Activated T-cell treated with anti-CD3 and anti-CD28 coated beads, Interleukin-2, amount 50 U/mL, for 4 hours (primary cell): ENCODE measurements at regions not wholly inside any gene's neighbourhood (a gene's known extent, or its start where the extent isn't known, plus 50 kb on each side); places are given as distances from the start of the nearest gene placed in this dataset.
"Not testable (repeated sequence)": the region's sequence is repeated elsewhere in the genome, so short reads cannot be mapped to it uniquely, and the experiment has no call there.

Experiments
- ATAC-seq, 2 donors: fragments of 200-7000 bp; cut with Tn5 transposase; one replicate each; pipeline ENCODE4 v1.10.0; 2021
- DNase-seq: peaks from one replicate; pipeline ENCODE4 v3.0.0-alpha.2; 2020
- H3K27me3 Mint-ChIP-seq: one replicate; pipeline ENCODE4 v1.8.0; 2021; ENCODE audit warnings: low read depth, mixed read lengths
- H3K36me3 Mint-ChIP-seq: one replicate; pipeline ENCODE4 v1.8.0; 2022; ENCODE audit warnings: mixed read lengths; ENCODE audit not compliant: insufficient read depth
- H3K4me1 Mint-ChIP-seq: one replicate; pipeline ENCODE4 v1.8.0; 2021; ENCODE audit warnings: low read depth, mixed read lengths
- H3K4me3 Mint-ChIP-seq: one replicate; pipeline ENCODE4 v1.8.0; 2021; ENCODE audit warnings: mild to moderate bottlenecking, moderate library complexity, mixed read lengths
- H3K9me3 Mint-ChIP-seq: one replicate; pipeline ENCODE4 v1.8.0; 2021; ENCODE audit warnings: mixed read lengths

DNA sequence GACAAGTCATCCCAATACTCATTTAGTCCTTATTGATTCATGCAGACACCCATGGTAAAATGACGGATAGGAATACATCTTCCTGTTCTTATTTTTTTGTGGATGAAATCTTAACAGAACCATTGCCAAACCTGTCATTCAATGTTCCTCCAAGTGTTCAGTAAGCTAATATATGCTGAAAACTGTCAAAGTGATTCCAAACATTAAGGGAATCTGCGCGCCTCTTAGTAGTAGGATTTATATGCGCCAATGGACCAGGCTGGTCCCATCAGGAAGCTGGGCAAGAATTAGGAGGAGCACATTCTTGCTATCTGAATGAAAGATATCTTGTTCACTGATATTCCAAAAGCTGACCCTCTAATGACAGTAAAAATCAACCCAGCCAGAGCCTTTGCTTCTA, 168.9 kb upstream of the STMND1 start:
- peaks cover 10% of the 10 kb centered on the region for H3K27me3 Mint-ChIP-seq
- DNase-seq (no peak), ATAC-seq (no peak)
- H3K4me1 Mint-ChIP-seq: peaks cover 2% of the 10 kb centered on the region
- no peaks in the 10 kb centered on the region for H3K36me3 Mint-ChIP-seq
- peaks cover 3% of the 10 kb centered on the region for H3K9me3 Mint-ChIP-seq
- H3K4me3 Mint-ChIP-seq: no peak overlapping the region

DNA sequence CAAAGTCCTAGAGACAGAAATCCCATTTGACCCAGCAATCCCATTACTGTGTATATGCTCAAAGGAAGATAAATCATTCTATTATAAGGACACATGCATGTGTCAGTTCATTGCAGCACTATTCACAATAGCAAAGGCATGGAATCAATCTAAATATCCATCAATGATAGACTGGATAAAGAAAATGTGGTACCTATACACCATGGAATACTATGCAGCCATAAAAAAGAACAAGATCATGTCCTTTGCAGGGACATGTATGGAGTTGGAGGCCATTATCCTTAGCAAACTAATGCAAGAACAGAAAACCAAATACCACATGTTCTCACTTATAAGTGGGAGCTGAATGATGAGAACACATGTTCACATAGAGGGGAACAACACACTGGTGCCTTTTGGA, 169.8 kb upstream of the ATXN1 start:
- H3K4me3 Mint-ChIP-seq, ATAC-seq: not testable (repeated sequence)

DNA sequence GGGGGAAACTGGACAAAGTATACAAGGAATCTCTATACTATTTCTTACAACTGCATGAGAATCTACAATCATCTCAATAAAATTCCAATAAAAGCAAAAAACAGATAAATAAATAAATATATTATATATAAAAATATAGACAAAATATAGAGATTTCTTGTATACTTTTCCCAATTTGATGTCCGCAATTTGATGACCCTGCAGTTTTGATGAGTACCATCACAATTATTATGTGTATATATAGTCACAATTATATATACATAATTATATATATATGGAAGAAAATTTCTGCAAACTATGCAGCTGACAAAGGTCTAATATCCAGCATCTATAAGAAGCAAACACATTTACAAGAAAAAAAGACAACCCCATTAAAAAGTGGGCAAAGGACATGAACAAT, 169.2 kb upstream of the ATXN1 start:
- peaks cover 2% of the 10 kb centered on the region for H3K4me1 Mint-ChIP-seq
- peaks cover 6% of the 10 kb centered on the region for H3K27me3 Mint-ChIP-seq
- H3K4me3 Mint-ChIP-seq: no peak overlapping the region
- H3K36me3 Mint-ChIP-seq: no peaks in the 10 kb centered on the region
- no peak for DNase-seq
- H3K9me3 Mint-ChIP-seq: peaks cover 3% of the 10 kb centered on the region
- no peak for ATAC-seq

More for the DNA sequence above, 169.8 kb upstream of the ATXN1 start:
- H3K27me3 Mint-ChIP-seq, DNase-seq, H3K9me3 Mint-ChIP-seq, H3K36me3 Mint-ChIP-seq, H3K4me1 Mint-ChIP-seq: not testable (repeated sequence)

DNA sequence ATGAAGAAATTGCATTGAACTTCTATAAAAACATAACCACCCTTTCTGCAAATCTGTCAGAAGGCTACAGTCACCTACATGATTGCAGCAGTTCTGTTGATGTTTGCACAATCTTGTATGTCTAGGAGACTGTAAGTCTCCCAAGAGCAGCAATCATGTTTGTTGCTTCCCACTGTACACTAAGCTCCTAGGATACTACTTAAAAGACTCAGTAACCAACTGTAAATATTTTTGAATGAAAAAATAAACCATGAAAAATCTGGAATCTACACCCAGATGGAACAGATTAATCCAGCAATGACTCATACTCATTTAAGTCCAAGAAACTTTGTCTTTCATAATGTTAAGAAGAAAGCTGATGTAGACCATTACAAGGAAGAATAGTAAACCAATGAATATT, 168.5 kb upstream of the ATXN1 start:
- DNase-seq: no peak
- Mint-ChIP-seq H3K4me3 (no peak overlapping the region), H3K4me1 (peaks cover 2% of the 10 kb centered on the region), H3K36me3 (no peaks in the 10 kb centered on the region), H3K9me3 (peaks cover 3% of the 10 kb centered on the region), H3K27me3 (peaks cover 6% of the 10 kb centered on the region)
- no peak for ATAC-seq

DNA sequence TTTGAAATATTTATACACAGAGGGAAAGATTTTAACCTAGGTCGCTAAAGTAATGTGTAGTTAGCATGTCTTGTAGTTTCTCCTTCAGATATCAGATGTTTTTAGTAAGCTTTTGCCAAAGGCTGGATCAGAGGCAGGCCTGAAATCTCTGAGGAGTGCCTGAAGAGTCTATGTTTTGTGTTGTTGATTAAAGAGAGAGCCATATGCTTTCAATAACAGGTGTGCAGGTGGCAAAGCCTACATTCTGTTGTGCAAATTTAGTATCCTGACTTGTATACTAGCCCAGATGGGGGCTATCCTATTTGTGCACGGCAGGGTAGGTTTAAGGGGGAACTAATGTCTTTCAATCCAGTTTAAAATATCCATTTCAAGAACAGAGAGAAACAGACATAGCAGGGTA, 167.1 kb upstream of the ATXN1 start:
- no peak for ATAC-seq
- DNase-seq: no peak
- Mint-ChIP-seq H3K9me3 (peaks cover 3% of the 10 kb centered on the region), H3K4me1 (peaks cover under 1% of the 10 kb centered on the region), H3K4me3 (no peak overlapping the region), H3K36me3 (no peaks in the 10 kb centered on the region), H3K27me3 (peaks cover 4% of the 10 kb centered on the region)

DNA sequence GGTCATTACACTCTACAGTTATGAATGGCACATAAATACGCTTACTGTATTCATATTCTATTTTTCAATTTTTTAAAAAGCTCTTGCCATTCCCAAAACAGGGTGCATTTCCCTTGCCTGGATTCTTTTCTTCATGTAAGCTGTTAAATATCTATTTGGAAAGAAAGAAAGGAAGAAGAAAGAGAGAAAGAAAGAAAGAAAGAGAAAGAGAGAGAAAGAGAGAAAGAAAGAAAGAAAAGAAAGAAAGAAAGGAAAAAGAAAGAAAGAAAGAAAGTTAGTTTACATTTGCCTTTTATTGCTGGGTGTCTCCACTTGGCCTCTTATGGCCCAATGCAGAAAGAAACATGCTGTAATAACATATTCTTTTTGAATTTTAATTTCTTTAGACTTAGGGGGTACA, 165.9 kb upstream of the ATXN1 start:
- no peaks in the 10 kb centered on the region for H3K4me1 Mint-ChIP-seq
- DNase-seq: no peak
- ATAC-seq: no peak

DNA sequence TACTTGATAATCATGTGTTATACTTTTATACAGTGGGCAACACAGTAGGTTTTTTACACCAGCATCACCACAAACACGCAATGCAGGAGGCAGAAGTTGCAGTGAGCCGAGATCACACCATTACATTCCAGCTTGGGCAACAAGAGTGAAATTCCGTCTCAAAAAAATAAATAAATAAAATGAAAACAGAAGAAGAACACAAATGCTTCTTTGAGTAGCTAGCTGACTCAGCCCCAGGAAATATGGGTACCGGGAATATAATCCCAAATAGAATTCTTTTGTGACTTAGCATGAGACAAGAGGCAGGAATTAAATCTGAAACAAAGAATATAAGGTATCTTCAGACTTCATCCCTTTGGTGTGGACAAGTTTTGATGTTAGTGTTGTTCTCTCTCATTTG, 164.2 kb upstream of the ATXN1 start:
- Mint-ChIP-seq H3K4me1 (no peaks in the 10 kb centered on the region), H3K27me3 (peaks cover 4% of the 10 kb centered on the region), H3K36me3 (no peaks in the 10 kb centered on the region), H3K4me3 (no peak overlapping the region), H3K9me3 (no peaks in the 10 kb centered on the region)
- DNase-seq (no peak), ATAC-seq (no peak)

More for the DNA sequence above, 165.9 kb upstream of the ATXN1 start:
- H3K4me3 Mint-ChIP-seq: no peak overlapping the region
- H3K9me3 Mint-ChIP-seq: peaks cover 3% of the 10 kb centered on the region
- H3K36me3 Mint-ChIP-seq: no peaks in the 10 kb centered on the region
- H3K27me3 Mint-ChIP-seq: peaks cover 4% of the 10 kb centered on the region

DNA sequence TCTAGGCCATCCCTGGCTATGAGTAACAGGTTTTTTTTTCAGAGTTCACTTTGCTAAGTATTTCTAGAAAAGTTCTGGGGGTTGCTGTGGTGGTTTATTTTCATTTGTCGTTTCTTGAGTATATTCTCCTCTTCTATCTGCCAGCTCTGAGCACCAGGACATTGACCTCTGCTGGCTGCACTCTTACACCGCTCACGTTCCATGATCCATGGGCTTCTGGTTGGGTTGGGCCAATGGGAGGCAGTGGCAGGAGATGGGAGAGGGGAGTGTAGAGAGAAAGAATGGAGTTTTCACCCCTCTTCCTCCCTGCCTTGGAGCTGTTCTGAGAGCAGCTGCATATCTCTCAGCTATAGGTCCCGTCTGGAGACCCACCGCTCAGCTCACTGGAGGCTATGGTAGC, 161.0 kb upstream of the ATXN1 start:
- DNase-seq (no peak), ATAC-seq (no peak)
- no peak overlapping the region for H3K4me3 Mint-ChIP-seq
- H3K36me3 Mint-ChIP-seq: no peaks in the 10 kb centered on the region
- no peaks in the 10 kb centered on the region for H3K9me3 Mint-ChIP-seq
- no peaks in the 10 kb centered on the region for H3K27me3 Mint-ChIP-seq
- H3K4me1 Mint-ChIP-seq: no peaks in the 10 kb centered on the region

DNA sequence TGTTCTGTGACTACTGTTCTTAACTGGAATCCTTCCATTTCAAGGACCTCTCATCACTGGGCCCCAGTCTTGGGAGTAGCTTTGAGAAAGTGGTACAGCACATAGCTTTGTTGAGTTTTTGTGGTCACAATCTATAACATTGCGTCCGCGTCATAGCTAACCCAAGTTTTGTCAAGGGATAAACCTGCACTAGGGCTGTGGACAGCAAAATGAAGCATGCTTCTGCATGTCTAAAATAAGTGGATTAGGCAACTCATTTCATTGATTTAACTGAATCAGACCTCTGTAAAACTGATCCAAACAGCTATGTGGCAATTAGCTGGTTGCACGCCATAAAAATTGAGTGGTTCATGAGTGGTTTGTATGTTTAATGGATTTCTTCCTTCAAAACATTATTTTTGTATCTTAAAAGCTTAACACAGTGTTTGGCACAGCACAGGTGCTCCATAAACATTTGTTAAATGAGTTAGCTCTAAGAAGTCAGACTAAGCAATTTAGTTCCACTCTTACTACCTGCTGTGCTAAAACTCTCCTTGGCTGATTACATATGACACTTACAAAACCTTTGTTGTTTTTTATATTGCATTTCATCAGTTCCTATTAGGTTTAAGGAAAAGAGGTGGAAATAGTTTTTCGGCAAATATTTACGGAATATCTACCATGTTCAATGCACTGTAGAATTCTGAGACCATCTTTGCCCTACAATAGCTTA, 160.3 kb upstream of the ATXN1 start:
- no peak overlapping the region for H3K4me3 Mint-ChIP-seq
- H3K36me3 Mint-ChIP-seq: no peaks in the 10 kb centered on the region
- no peak for DNase-seq
- H3K4me1 Mint-ChIP-seq: no peaks in the 10 kb centered on the region
- H3K9me3 Mint-ChIP-seq: no peaks in the 10 kb centered on the region
- ATAC-seq: no peak
- no peaks in the 10 kb centered on the region for H3K27me3 Mint-ChIP-seq

DNA sequence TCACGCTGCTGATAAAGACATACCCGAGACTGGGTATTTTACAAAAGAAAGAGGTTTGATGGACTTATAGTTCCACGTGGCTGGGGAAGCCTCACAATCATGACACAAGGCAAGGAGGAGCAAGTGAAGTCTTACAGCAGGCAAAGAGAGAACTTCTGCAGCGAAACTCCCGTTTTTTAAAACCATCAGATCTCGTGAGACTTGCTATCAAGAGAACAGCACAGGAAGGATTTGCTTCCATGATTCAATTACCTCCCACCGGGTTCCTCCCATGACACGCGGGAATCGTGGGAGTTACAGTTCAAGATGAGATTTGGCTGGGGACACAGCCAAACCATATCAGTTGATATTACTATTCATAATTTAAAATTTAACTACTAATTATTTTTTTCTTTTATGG, 157.3 kb upstream of the ATXN1 start:
- no peak for DNase-seq
- H3K4me1 Mint-ChIP-seq: no peaks in the 10 kb centered on the region
- H3K9me3 Mint-ChIP-seq: peaks cover 6% of the 10 kb centered on the region
- H3K27me3 Mint-ChIP-seq: peaks cover 2% of the 10 kb centered on the region
- no peak for ATAC-seq
- H3K4me3 Mint-ChIP-seq: no peak overlapping the region
- H3K36me3 Mint-ChIP-seq: no peaks in the 10 kb centered on the region

DNA sequence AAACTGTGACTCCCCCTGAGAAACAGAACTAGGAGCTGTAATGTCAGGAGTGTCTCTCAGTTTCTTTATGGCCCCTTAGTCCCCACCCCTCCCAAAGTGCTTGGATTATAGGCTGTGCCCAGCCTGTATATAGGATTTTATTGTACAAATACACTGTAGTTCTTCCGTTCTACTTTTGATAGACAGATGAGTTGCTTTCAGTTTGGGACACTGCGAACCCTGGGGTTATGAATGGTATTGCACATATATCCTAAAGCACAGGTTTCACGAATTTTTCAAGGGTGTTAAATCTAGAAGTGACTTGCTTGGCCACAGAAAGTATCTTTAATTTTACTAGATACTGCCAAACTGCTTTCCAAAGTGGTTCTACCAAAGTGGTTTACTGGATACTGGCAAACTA, 152.9 kb upstream of the ATXN1 start:
- H3K36me3 Mint-ChIP-seq: no peaks in the 10 kb centered on the region
- no peaks in the 10 kb centered on the region for H3K4me1 Mint-ChIP-seq
- peaks cover 2% of the 10 kb centered on the region for H3K27me3 Mint-ChIP-seq
- no peak overlapping the region for H3K4me3 Mint-ChIP-seq
- DNase-seq: no peak
- ATAC-seq: no peak
- H3K9me3 Mint-ChIP-seq: peaks cover 18% of the 10 kb centered on the region

DNA sequence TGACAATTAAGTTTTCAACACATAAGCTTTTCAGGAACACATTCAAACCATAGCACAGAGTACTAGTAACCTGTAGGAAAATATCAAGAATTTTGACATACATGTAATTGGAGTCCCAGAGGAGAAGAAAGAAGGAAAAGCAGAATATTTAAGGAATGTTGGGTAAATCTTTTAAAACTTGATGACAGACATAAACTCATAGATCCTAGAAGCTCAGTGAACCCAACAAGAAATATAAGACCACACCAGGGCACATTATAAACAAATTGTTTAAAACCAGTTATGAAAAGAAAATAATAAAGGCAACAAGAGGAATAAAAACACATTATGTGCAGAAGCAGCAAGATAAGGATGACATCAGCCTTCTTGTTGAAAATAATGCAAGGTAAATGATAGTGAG, 151.5 kb upstream of the ATXN1 start:
- Mint-ChIP-seq H3K4me1 (no peaks in the 10 kb centered on the region), H3K4me3 (no peak overlapping the region), H3K36me3 (no peaks in the 10 kb centered on the region), H3K9me3 (peaks cover 18% of the 10 kb centered on the region), H3K27me3 (peaks cover 2% of the 10 kb centered on the region)
- no peak for ATAC-seq
- DNase-seq: no peak

DNA sequence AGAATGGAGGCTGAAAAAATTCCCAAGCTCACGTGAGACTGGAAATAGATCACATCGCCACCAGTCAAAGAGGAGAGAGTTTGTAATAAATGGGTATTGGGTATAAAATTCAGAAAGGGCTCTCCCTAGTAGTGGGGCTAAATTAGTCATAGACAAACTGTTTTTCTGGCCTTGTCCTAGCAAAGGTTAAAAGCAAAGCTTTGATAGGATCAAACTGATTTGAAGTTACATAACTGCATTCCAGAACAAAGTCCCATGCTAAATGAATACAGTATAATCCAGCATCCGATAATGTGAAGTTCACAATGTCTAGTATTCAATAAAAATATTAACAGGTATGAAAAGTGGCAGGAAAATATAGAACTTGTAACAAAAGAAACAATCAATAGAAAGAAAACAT, 149.8 kb upstream of the ATXN1 start:
- H3K4me1 Mint-ChIP-seq: no peaks in the 10 kb centered on the region
- H3K9me3 Mint-ChIP-seq: peaks cover 18% of the 10 kb centered on the region
- peaks cover 9% of the 10 kb centered on the region for H3K27me3 Mint-ChIP-seq
- ATAC-seq: no peak
- H3K4me3 Mint-ChIP-seq: no peak overlapping the region
- H3K36me3 Mint-ChIP-seq: no peaks in the 10 kb centered on the region
- no peak for DNase-seq

DNA sequence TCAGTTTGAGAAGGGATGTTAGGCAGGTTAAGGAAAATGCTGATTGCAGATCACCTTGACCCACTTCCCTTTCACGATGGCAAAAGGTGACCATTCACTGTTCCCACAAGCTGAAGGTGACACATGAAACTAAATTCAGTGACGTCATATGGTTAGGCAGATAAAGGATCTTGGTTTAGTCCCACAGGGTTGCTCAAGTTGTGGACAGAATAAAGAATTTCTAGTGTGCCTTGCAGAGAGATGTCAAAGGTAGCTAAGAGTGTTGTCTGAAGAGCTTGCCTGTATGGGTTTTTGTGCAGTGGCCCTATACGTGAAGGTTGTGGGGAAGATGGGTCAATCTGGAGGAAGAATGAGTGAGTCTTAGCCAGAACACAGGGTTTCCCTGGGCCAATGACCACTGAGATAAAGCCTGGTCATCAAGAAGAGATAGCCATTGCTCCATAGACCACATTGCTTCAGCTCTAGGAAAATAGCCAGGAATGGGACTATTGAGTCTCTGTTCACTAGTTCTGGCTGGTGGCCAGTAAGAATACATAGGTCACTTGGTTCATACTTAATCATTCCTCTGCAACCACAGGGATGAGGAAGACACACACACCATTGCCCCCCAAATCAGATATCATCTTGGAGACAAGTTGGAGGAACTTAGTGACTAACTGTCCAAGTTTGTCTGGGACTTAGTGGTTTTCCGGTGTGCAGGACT, 148.5 kb upstream of the ATXN1 start:
- DNase-seq (no peak), ATAC-seq (no peak)
- peaks cover 11% of the 10 kb centered on the region for H3K27me3 Mint-ChIP-seq
- H3K36me3 Mint-ChIP-seq: no peaks in the 10 kb centered on the region
- H3K9me3 Mint-ChIP-seq: peaks cover 17% of the 10 kb centered on the region
- H3K4me3 Mint-ChIP-seq: no peak overlapping the region
- H3K4me1 Mint-ChIP-seq: no peaks in the 10 kb centered on the region

DNA sequence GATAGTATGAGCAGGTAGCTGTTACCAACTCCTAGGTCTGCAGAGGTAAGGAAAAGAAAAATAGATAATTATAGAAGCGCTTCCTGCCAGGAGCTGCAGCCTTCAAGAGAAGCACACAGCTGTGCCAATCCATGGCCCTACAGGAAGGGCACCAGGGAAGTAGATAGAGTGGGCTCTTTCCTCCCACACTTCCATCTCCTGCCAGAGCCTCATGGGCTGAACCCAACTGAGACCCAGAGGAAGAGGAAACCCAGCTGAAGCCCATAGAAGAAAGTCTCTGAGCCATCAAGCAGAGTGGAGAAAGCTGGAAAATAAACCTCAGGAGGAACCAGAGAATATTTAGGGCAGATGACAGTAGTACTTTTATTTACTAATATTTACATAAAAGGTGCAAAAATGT, 146.7 kb upstream of the ATXN1 start:
- ATAC-seq: no peak
- Mint-ChIP-seq H3K4me1 (no peaks in the 10 kb centered on the region), H3K36me3 (no peaks in the 10 kb centered on the region), H3K27me3 (peaks cover 23% of the 10 kb centered on the region), H3K9me3 (peaks cover 6% of the 10 kb centered on the region), H3K4me3 (no peak overlapping the region)
- no peak for DNase-seq
